Lung (tissue), 11 donors: ENCODE measurements at regions not wholly inside any gene's neighbourhood (a gene's known extent, or its start where the extent isn't known, plus 50 kb on each side); places are given as distances from the start of the nearest gene placed in this dataset.

Experiments used
- ATAC-seq: fragments of 200-7000 bp; cut with Tn5 transposase; one replicate; pipeline ENCODE4 v1.9.1; 2020; ENCODE audit warnings: moderate number of reproducible peaks; ENCODE audit not compliant: insufficient read depth, low FRiP score
- DNase-seq, 3 donors: peaks; one replicate each; pipeline ENCODE4 v3.0.0-alpha.2; 2013 to 2017
- H3K27ac ChIP-seq, 2 donors: one replicate each; pipeline ENCODE4 v1.5.1; 2013; ENCODE audit warnings: mild to moderate bottlenecking in 2 of 2, moderate library complexity in 2 of 2, control low read depth in 1 of 2, inconsistent platforms in 1 of 2, low read depth in 1 of 2, low read length in 1 of 2
- H3K27me3 ChIP-seq, 3 donors: one replicate each; pipeline ENCODE4 v1.5.1; 2013; ENCODE audit warnings: low read length in 2 of 3; ENCODE audit not compliant: control insufficient read depth in 3 of 3, insufficient read depth in 3 of 3
- H3K36me3 ChIP-seq, 4 donors: one replicate each; pipeline ENCODE4 v1.5.1; 2013; ENCODE audit warnings: low read length in 4 of 4, mild to moderate bottlenecking in 1 of 4, moderate library complexity in 1 of 4; ENCODE audit not compliant: control insufficient read depth in 4 of 4, insufficient read depth in 4 of 4
- H3K4me1 ChIP-seq, 5 donors: one replicate each; pipeline ENCODE4 v1.5.1; 2013; ENCODE audit warnings: low read length in 5 of 5, mild to moderate bottlenecking in 2 of 5, moderate library complexity in 1 of 5; ENCODE audit not compliant: control insufficient read depth in 5 of 5, insufficient read depth in 5 of 5
- H3K4me3 ChIP-seq: one replicate; pipeline ENCODE4 v1.5.1; 2013; ENCODE audit warnings: mild to moderate bottlenecking, control low read depth, moderate library complexity
- H3K9ac ChIP-seq, 2 donors: one replicate each; pipeline ENCODE4 v1.5.1; 2013; ENCODE audit warnings: low read length in 2 of 2, control low read depth in 1 of 2; ENCODE audit not compliant: insufficient read depth in 1 of 2
- H3K9me3 ChIP-seq, 4 donors: one replicate each; pipeline ENCODE4 v1.5.1; 2013; ENCODE audit warnings: low read length in 3 of 4, mild to moderate bottlenecking in 1 of 4, moderate library complexity in 1 of 4; ENCODE audit not compliant: control insufficient read depth in 4 of 4, insufficient read depth in 3 of 4
- CTCF ChIP-seq: IDR thresholded peaks from 2 replicates; pipeline ENCODE4 v1.5.1; 2012; ENCODE audit warnings: mild to moderate bottlenecking; ENCODE audit errors: control extremely low read depth, extremely low read depth
- WGBS, 2 donors: extraction: QIAGEN DNeasy Blood & Tissue Kit; methylation state at CpG; one replicate each; pipeline ENCODE4 v1.1.7; 2013; 5-methylcytosine and 5-hydroxymethylcytosine counted together
- donor health status: control.
- donor health status: control.
- donor health status: Bipolar disorder and iron deficiency.
- donor health status: healthy.
- donor health status: DM: yes; HTN: yes; CAD: no.

- Histone ChIP-seq H3K4me3 (no peak overlapping the region), H3K9me3 (no peaks in the 10 kb centered on the region), H3K4me1 (peaks cover 0 to 9% (median 0%) of the 10 kb centered on the region in 5 donors), H3K27ac (no peak overlapping the region), H3K9ac (no peak overlapping the region), H3K27me3 (no peaks in the 10 kb centered on the region), H3K36me3 (no peaks in the 10 kb centered on the region)
- peak in 2 of 3 donors; percentile 59 to 69 for DNase-seq
- WGBS, 2 donors, result 60 to 79% methylated on average over 3 of the region's 3 CpGs
- no peak for TF ChIP-seq CTCF
- ATAC-seq, result no peak
Measured at GRCh38 chr20:11128220-11128718, 454.5 kb upstream of the JAG1 start.

- H3K36me3 ChIP-seq, result no peaks in the 10 kb centered on the region
- H3K9me3 ChIP-seq, result no peaks in the 10 kb centered on the region
- no peak overlapping the region for H3K4me3 ChIP-seq
- H3K27ac ChIP-seq, result no peak overlapping the region
- 69 to 73% methylated on average over 1 of the region's 1 CpG for WGBS, 2 donors
- DNase-seq, result no peak
- no peak for TF ChIP-seq CTCF
- no peak for ATAC-seq
- peaks cover 0 to 9% (median 0%) of the 10 kb centered on the region in 5 donors for H3K4me1 ChIP-seq
- no peaks in the 10 kb centered on the region for H3K27me3 ChIP-seq
- no peak overlapping the region for H3K9ac ChIP-seq
Measured at GRCh38 chr20:11128721-11129120, 454.9 kb upstream of the JAG1 start.

GRCh38 chr20:11130554-11131166 lies 456.9 kb upstream of the JAG1 start:
- H3K36me3 ChIP-seq, result no peaks in the 10 kb centered on the region
- no peak for DNase-seq
- H3K27me3 ChIP-seq, result no peaks in the 10 kb centered on the region
- TF ChIP-seq CTCF, result no peak
- WGBS, 2 donors, result 90 to 92% methylated on average over 1 of the region's 1 CpG
- peaks cover 0 to 9% (median 0%) of the 10 kb centered on the region in 5 donors for H3K4me1 ChIP-seq
- H3K9me3 ChIP-seq, result no peaks in the 10 kb centered on the region
- H3K4me3 ChIP-seq, result no peak overlapping the region
- H3K9ac ChIP-seq, result no peak overlapping the region
- H3K27ac ChIP-seq, result no peak overlapping the region
- no peak for ATAC-seq
